Stomach (tissue), 8 donors: ENCODE measurements at regions not wholly inside any gene's neighbourhood (a gene's known extent, or its start where the extent isn't known, plus 50 kb on each side); places are given as distances from the start of the nearest gene placed in this dataset.

Source experiments
- DNase-seq, 2 donors: peaks; one replicate each; pipeline versions ENCODE4 v3.0.0 to v3.0.0-alpha.2; 2013 to 2019
- H3K27ac ChIP-seq, 5 donors: fragments of 200-600 bp in 4 of 5; sonication (generic) in 4 of 5; one replicate each; pipeline ENCODE4 v1.5.1; 2013 to 2019; ENCODE audit warnings: mild to moderate bottlenecking in 1 of 5, moderate library complexity in 1 of 5
- H3K27me3 ChIP-seq, 3 donors: fragments of 200-600 bp; sonication (generic); one replicate each; pipeline ENCODE4 v1.5.1; 2017 to 2019; ENCODE audit warnings: mixed run types in 1 of 3
- H3K36me3 ChIP-seq, 4 donors: fragments of 200-600 bp; sonication (generic); 1 replicate in 3 of 4; 2 replicates in 1 of 4; pipeline ENCODE4 v1.5.1; 2016 to 2019
- H3K4me1 ChIP-seq, 4 donors: fragments of 200-600 bp; sonication (generic); one replicate each; pipeline ENCODE4 v1.5.1; 2016 to 2019
- H3K4me3 ChIP-seq, 4 donors: fragments of 200-600 bp; sonication (generic) in 3 of 4; one replicate each; pipeline ENCODE4 v1.5.1; 2016 to 2019; ENCODE audit warnings: mild to moderate bottlenecking in 1 of 4
- H3K9me3 ChIP-seq, 4 donors: fragments of 200-600 bp; sonication (generic); one replicate each; pipeline ENCODE4 v1.5.1; 2016 to 2019
- CTCF ChIP-seq, 7 experiments: fragments of 450-650 bp in 4 of 7; fragments of 200-600 bp in 3 of 7; sonication (generic) in 3 of 7; IDR thresholded peaks; one replicate each; pipeline ENCODE4 v1.5.1; 2016 to 2019; ENCODE audit warnings: antibody characterized with exemption in 7 of 7, control low read depth in 2 of 7, mild to moderate bottlenecking in 1 of 7
- EP300 ChIP-seq: sonication (generic); formaldehyde crosslinking; IDR thresholded peaks from one replicate; pipeline ENCODE4 v1.6.1; 2017; ENCODE audit warnings: antibody characterized with exemption
- POLR2A ChIP-seq, 4 donors: fragments of 450-650 bp; IDR thresholded peaks; one replicate each; pipeline ENCODE4 v1.6.1; 2016; ENCODE audit warnings: antibody characterized with exemption in 4 of 4, control low read depth in 2 of 4, mild to moderate bottlenecking in 1 of 4, moderate library complexity in 1 of 4
- POLR2AphosphoS5 ChIP-seq, 3 donors: sonication (generic); formaldehyde crosslinking; IDR thresholded peaks; one replicate each; pipeline ENCODE4 v1.6.1; 2016; ENCODE audit warnings: antibody characterized with exemption in 3 of 3
- WGBS, 5 donors: extraction: QIAGEN DNeasy Blood & Tissue Kit in 3 of 5; methylation state at CpG; one replicate each; pipeline versions ENCODE4 v1.1.5 to v1.1.7; 2013 to 2018; 5-methylcytosine and 5-hydroxymethylcytosine counted together
- intact Hi-C: fragments of 100-400 bp; cut with DNase I; formaldehyde crosslinking; loops from one replicate; pipeline ENCODE4 v1.15.1; 2023; ENCODE audit warnings: low total_unique reads
- donor health status: healthy with polysubstance abuse.
- donor health status: Bipolar disorder and iron deficiency.
- donor health status: healthy.

- WGBS, 5 donors, result 80 to 88% (median 81%) methylated on average over 6 of the region's 6 CpGs
Measured at GRCh38 chr6:41475164-41475563, 71.0 kb upstream of the FOXP4 start.

DNA sequence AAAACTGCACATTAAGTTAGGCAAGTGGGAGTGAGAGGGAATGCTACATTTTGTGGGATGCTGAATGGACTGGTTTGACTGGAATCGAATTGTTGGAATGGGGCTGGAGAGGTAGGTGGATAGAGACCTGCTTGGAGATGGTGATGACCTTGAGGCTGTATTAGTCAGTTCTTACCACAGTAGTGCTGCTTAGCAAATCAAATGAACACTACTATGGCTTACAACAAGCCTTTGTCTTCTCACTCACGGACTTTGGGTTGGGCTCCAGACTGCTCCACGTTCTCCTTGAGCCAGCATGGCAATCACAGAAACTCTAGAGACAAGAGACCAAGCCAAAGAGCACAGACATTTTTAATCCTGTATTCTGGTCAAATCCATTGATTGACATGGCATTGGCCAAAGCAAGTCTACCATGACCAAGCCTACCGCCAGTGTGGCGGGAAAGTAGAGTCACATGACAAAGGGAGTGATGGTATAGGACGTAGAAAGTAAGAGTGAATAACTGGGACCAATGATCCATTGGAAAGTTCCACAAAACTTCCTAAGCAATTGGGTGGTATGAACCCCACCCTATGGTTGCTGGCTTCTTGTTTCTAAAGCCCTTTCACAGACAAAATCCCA lies 70.3 kb upstream of the FOXP4 start:
- intact Hi-C loops, result no loop called here
- no peaks in the 10 kb centered on the region for H3K36me3 ChIP-seq
- no peak for DNase-seq
- H3K27ac ChIP-seq, result no peak overlapping the region
- H3K27me3 ChIP-seq, result peaks cover 0 to 13% (median 0%) of the 10 kb centered on the region in 3 donors
- TF ChIP-seq EP300 (no peak), POLR2AphosphoS5 (IDR thresholded peaks at IDR 0.05) (no peak), CTCF (IDR thresholded peaks at IDR 0.05) (no peak), POLR2A (IDR thresholded peaks at IDR 0.05) (no peak)
- no peaks in the 10 kb centered on the region for H3K9me3 ChIP-seq
- H3K4me1 ChIP-seq, result peaks cover 0 to 6% (median 2%) of the 10 kb centered on the region in 4 donors
- H3K4me3 ChIP-seq, result no peak overlapping the region
- WGBS, 5 donors, result 78 to 90% (median 84%) methylated on average over 6 of the region's 6 CpGs

More at GRCh38 chr6:41475164-41475563, 71.0 kb upstream of the FOXP4 start:
- no peaks in the 10 kb centered on the region for H3K36me3 ChIP-seq
- no peaks in the 10 kb centered on the region for H3K9me3 ChIP-seq
- no peak for DNase-seq
- no peak overlapping the region for H3K27ac ChIP-seq
- H3K4me1 ChIP-seq, result peaks cover 5 to 13% (median 9%) of the 10 kb centered on the region in 4 donors
- TF ChIP-seq EP300, result no peak
- no peak for TF ChIP-seq POLR2AphosphoS5 (IDR thresholded peaks at IDR 0.05)
- no peak for TF ChIP-seq CTCF (IDR thresholded peaks at IDR 0.05)
- TF ChIP-seq POLR2A (IDR thresholded peaks at IDR 0.05), result no peak
- intact Hi-C loops, result no loop called here
- peaks cover 0 to 20% (median 7%) of the 10 kb centered on the region in 3 donors for H3K27me3 ChIP-seq
- no peak overlapping the region for H3K4me3 ChIP-seq

DNA sequence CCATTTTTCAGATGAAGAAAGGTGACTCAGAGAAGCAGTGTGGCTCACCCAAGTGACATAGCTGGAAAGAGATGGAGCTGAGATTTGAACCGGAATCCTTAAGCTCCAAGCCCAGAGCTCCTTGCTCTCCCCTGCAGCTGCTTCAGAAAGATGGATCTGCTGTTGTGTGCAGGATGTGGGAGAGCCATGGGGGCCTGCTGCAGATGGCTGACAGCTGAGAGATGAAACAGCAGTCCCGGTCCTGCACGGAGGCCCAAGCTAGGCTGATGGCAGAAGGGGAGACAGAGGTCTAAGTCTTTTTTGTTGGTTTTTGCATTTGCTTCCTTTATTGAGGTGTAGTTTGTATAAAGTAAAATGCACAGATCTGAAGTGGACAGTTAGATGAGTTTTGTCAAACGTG lies 69.8 kb upstream of the FOXP4 start:
- DNase-seq, result peak in 1 of 2 donors; percentile 48
- Histone ChIP-seq H3K4me1 (peaks cover 0 to 6% (median 0%) of the 10 kb centered on the region in 4 donors), H3K27ac (no peak overlapping the region), H3K36me3 (no peaks in the 10 kb centered on the region), H3K4me3 (no peak overlapping the region), H3K27me3 (peaks cover 0 to 8% (median 0%) of the 10 kb centered on the region in 3 donors), H3K9me3 (no peaks in the 10 kb centered on the region)
- TF ChIP-seq POLR2A (IDR thresholded peaks at IDR 0.05) (no peak), EP300 (no peak), POLR2AphosphoS5 (IDR thresholded peaks at IDR 0.05) (no peak), CTCF (IDR thresholded peaks at IDR 0.05) (no peak)
- WGBS, 5 donors, result 63 to 81% (median 70%) methylated on average over 4 of the region's 4 CpGs
- intact Hi-C loops, result no loop called here

- Histone ChIP-seq H3K36me3 (no peaks in the 10 kb centered on the region), H3K4me3 (no peak overlapping the region), H3K27me3 (no peaks in the 10 kb centered on the region), H3K9me3 (no peaks in the 10 kb centered on the region), H3K4me1 (peaks cover 0 to 4% (median 0%) of the 10 kb centered on the region in 4 donors), H3K27ac (no peak overlapping the region)
- TF ChIP-seq EP300, result no peak
- TF ChIP-seq POLR2A (IDR thresholded peaks at IDR 0.05), result no peak
- no peak for TF ChIP-seq CTCF (IDR thresholded peaks at IDR 0.05)
- TF ChIP-seq POLR2AphosphoS5 (IDR thresholded peaks at IDR 0.05), result no peak
- intact Hi-C loops, result no loop called here
- peak in 1 of 2 donors; percentile 66 for DNase-seq
- WGBS, 5 donors, result 42 to 76% (median 57%) methylated on average over 3 of the region's 3 CpGs
Measured at GRCh38 chr6:41477572-41477971, 68.6 kb upstream of the FOXP4 start.
